LNCaP clone FGC (cell line): ENCODE measurements at regions not wholly inside any gene's neighbourhood (a gene's known extent, or its start where the extent isn't known, plus 50 kb on each side); places are given as distances from the start of the nearest gene placed in this dataset.

Experiments used
- DNase-seq: peaks from one replicate; pipeline ENCODE4 v3.0.0-alpha.2; 2011; ENCODE audit warnings: low read depth
- H3K4me3 ChIP-seq: 2 replicates; pipeline ENCODE4 v1.5.1; 2011; ENCODE audit warnings: mild to moderate bottlenecking, low read depth, low read length, control low read depth
- CTCF ChIP-seq: IDR thresholded peaks from 2 replicates; pipeline ENCODE4 v1.5.1; 2012; ENCODE audit warnings: mild to moderate bottlenecking; ENCODE audit not compliant: control insufficient read depth, insufficient read depth; ENCODE audit errors: extremely low read depth

DNA sequence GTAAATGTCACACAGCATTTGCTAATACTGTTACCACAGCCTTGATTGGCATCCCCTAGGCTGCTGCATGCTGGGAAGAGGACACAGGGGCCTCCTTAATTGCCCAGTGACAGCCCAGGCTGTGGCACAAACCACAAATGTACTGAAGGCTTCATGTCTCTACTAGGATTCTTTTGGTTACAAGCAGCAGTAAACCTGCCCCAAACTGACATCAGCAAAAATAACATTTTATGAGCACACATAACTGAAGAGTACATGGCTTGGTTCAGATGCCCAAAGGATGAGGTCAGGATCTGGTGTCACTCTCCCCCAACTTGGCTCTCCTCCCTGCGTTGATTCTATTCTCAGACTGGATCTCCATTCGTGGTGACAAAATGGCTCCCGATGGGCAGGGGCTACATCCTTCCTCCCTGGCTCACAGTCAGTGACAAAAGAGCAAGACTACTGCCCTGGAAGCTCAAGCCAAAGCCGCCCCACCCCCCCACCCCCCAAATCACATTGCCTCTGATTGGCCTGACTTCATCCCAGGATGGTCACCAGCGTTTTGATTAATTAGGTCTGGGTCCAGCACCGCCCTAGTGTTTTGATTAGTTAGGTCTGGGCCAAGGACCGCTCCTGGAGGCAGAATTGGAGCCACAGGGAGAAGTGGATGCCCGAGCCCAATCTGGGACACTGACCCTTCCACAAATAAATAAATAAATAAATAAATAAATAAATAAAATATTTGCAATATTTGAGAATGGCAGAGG is 180.5 kb upstream of the RBPJ start:
- H3K4me3 ChIP-seq = no peak overlapping the region
- peak; percentile 80 for DNase-seq
- TF ChIP-seq CTCF = no peak

DNA sequence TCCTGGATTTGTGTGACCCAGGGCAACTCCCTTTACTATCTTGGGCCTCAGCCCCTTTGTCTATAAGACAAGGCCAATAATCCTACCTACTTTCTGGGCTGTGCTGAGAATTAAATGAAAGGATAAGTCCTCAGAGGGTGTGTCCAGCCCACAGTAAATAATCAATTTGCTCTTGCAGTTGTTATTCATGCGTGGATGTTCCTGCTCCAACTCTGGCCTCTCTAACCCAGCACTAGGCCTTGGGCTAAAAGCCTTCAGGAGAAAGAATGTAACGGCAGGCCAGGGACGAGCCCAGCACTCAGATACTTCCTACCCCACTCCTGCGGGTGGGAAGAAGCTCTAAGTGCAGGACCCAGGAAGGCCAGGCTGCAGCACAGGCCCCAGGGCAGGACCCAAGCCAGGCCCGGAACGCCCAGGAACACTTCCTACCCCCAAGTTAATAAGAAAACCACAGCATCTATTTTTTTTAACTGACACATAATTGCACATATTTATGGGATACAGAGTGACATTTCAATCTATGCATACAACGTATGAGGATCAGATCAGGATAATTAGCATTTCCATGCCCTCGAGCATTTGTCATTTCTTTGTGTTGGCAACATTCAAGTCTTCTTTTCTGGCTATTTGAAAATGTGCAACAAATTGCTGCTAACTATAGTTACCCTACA is 179.6 kb upstream of the RBPJ start:
- no peak overlapping the region for H3K4me3 ChIP-seq
- DNase-seq = no peak
- no peak for TF ChIP-seq CTCF

GRCh38 chr4:26141911-26142638 is 178.7 kb upstream of the RBPJ start:
- no peak for TF ChIP-seq CTCF
- DNase-seq = peak; percentile 88
- H3K4me3 ChIP-seq = no peak overlapping the region

GRCh38 chr4:26144526-26145155 is 176.2 kb upstream of the RBPJ start:
- H3K4me3 ChIP-seq = no peak overlapping the region
- no peak for DNase-seq
- TF ChIP-seq CTCF = no peak

GRCh38 chr4:26145212-26145611 is 175.6 kb upstream of the RBPJ start:
- no peak for DNase-seq
- TF ChIP-seq CTCF = no peak
- H3K4me3 ChIP-seq = no peak overlapping the region

DNA sequence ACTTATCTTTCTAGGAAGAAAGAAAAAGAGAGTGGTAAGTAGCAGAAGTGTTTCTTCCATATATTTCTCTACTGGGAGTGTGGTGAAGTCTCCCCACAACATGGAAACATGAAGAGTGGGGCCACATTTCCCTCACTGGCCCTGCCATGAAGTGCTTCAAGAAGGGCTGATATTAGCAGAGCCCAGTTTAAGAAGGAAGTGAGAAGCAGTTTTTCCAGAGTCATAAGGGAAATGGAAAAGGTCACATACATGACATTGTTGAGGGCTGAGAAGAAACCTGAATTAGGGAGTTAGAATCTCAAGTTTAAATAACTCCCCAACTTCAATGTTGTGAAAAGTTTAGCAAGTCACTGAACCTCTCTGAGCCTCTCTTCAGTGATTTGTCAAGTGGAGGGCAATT is 171.9 kb upstream of the RBPJ start:
- no peak overlapping the region for H3K4me3 ChIP-seq
- DNase-seq = no peak
- TF ChIP-seq CTCF = no peak
